ENCODE measurements at regions not wholly inside any gene's neighbourhood (a gene's known extent, or its start where the extent isn't known, plus 50 kb on each side); places are given as distances from the start of the nearest gene placed in this dataset.

DNA sequence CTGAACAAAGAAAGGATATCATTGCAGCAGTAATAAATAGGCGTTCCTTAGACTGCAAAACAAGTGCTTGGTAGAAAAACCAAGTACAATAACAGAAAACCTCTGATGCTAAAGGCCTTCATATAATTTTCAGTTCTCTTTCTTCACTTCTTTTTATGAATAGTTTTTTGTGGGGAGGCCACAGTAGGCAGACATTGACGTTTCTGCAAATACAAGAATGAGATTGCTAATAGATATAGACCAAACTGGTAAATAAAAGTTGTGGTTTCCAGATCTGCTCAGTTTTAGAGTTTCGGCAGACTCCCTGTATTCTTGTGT is 57.0 kb upstream of the RAP1GDS1 start:
- Histone ChIP-seq H3K27ac (no peak overlapping the region), H3K4me3 (no peak overlapping the region), H3K9me3 (no peaks in the 10 kb centered on the region), H3K4me2 (no peak overlapping the region), H3K4me1 (no peaks in the 10 kb centered on the region)
- DNase-seq (ENCODE audit: low read depth in 1 of 2, low spot score in 1 of 2) (no peak), ATAC-seq (no peak), FAIRE-seq (no peak)
- TF ChIP-seq CBX8 (IDR thresholded peaks at IDR 0.05): no peak
- no peak for TF ChIP-seq CHD2 (IDR thresholded peaks at IDR 0.05; ENCODE audit: low read length, partially characterized antibody)
- no peak for TF ChIP-seq MAFK (IDR thresholded peaks at IDR 0.05; ENCODE audit: partially characterized antibody)
- no peak for TF ChIP-seq HEYL (CRISPR knock-in tag; IDR thresholded peaks at IDR 0.05)
- no peak for TF ChIP-seq NPAS2 (CRISPR knock-in tag; IDR thresholded peaks at IDR 0.05; ENCODE audit: borderline replicate concordance)
- TF ChIP-seq HOXA7 (CRISPR knock-in tag; IDR thresholded peaks at IDR 0.05): no peak
- no peak for TF ChIP-seq HOXB5 (CRISPR knock-in tag; IDR thresholded peaks at IDR 0.05)
- no peak for TF ChIP-seq ELK1 (IDR thresholded peaks at IDR 0.05; ENCODE audit: low read depth, low read length)
- TF ChIP-seq TP53 (CRISPR knock-in tag; IDR thresholded peaks at IDR 0.05): no peak
- TF ChIP-seq PHF8 (IDR thresholded peaks at IDR 0.05; ENCODE audit: borderline replicate concordance, low read depth): no peak
- no peak for TF ChIP-seq NFE2L2 (conservative IDR thresholded peaks at IDR 0.05; ENCODE audit: low read length)
- no peak for TF ChIP-seq BHLHE40 (IDR thresholded peaks at IDR 0.05; ENCODE audit: low read depth, low read length)
- TF ChIP-seq CBX2 (IDR thresholded peaks at IDR 0.05; ENCODE audit: borderline replicate concordance, low read depth): no peak
- no peak for TF ChIP-seq MAX (IDR thresholded peaks at IDR 0.05)
- TF ChIP-seq POLR2A (IDR thresholded peaks at IDR 0.05; ENCODE audit: low read length): no peak
- TF ChIP-seq REST (IDR thresholded peaks at IDR 0.05): no peak
- no peak for TF ChIP-seq RFX5 (IDR thresholded peaks at IDR 0.05)
- ChIA-PET POLR2A (no interaction called here), CTCF (no interaction called here)
- 56% methylated on average over 3 of the region's 3 CpGs for WGBS (ENCODE audit: missing lambda C conversion rate)

DNA sequence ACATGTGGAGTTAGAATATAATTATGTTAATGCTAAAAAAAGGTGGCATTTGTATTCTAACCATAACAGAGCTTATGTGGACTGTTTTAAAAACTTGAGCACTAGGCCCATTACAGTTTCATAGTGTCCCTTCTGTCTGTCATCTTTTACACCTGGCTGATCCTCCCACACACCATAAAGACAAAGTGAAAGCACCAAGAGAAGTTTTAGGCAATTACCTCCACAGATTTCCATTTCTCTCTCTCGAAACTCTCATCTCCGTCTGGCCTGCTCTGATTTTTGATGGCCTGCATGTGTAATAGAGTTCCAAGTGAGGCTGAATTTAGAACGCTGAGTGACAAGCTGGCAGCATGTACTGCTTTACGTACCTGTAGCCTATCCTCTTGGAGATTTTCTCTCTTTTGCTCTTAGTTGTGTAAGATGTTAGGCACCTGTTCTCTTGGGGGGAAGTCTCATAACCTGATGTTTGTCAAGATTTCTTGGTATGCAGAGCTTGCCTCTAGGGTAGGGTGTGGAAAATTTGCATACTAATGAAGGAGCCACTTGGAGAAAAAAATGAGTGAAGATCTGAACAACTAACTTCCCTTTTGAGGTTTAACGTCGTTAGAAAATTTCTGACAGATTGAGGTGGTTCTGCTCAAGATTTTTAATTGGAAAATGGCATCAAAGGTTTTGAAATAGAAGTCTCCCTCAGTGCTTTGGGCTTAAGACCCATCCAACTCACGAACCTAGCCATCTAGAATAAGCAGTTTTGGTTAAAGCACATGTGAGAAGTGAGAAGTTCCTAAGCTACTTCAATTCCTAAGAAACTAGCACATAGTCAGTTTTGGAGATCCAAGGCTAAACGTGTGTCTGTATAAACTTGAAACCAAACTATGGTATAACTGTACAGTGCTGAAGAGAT is 57.6 kb upstream of the RAP1GDS1 start:
- Histone ChIP-seq H3K4me2 (no peak overlapping the region), H3K27ac (no peak overlapping the region), H3K4me1 (no peaks in the 10 kb centered on the region), H3K4me3 (no peak overlapping the region), H3K9me3 (no peaks in the 10 kb centered on the region)
- ChIA-PET POLR2A (no interaction called here), CTCF (no interaction called here)
- ATAC-seq: no peak
- 65% methylated on average over 8 of the region's 8 CpGs for WGBS (ENCODE audit: missing lambda C conversion rate)
- no peak for DNase-seq (ENCODE audit: low read depth in 1 of 2, low spot score in 1 of 2)
- no peak for FAIRE-seq
- TF ChIP-seq ZNF302 (CRISPR knock-in tag; IDR thresholded peaks at IDR 0.05) (no peak), MAX (IDR thresholded peaks at IDR 0.05) (no peak), GATA3 (IDR thresholded peaks at IDR 0.05; ENCODE audit: borderline replicate concordance) (no peak), RNF2 (IDR thresholded peaks at IDR 0.05; ENCODE audit: borderline replicate concordance, low read depth) (no peak), CHD4 (IDR thresholded peaks at IDR 0.05; ENCODE audit: borderline replicate concordance) (no peak), HDAC2 (IDR thresholded peaks at IDR 0.05) (no peak), KDM5A (IDR thresholded peaks at IDR 0.05) (no peak), REST (IDR thresholded peaks at IDR 0.05) (no peak), FOXS1 (CRISPR knock-in tag; IDR thresholded peaks at IDR 0.05) (no peak), ELK1 (IDR thresholded peaks at IDR 0.05; ENCODE audit: low read depth, low read length) (no peak), KDM1A (IDR thresholded peaks at IDR 0.05; ENCODE audit: low read depth) (no peak)
